ENCODE measurements at regions not wholly inside any gene's neighbourhood (a gene's known extent, or its start where the extent isn't known, plus 50 kb on each side); places are given as distances from the start of the nearest gene placed in this dataset.
"Not testable (repeated sequence)": the region's sequence is repeated elsewhere in the genome, so short reads cannot be mapped to it uniquely, and the experiment has no call there.

GRCh38 chr15:59764775-59765174 lies 75.7 kb upstream of the BNIP2 start:
- DNase-seq: no peak

- no peak for DNase-seq
Observed at GRCh38 chr15:59762558-59762957, 73.4 kb upstream of the BNIP2 start.

- DNase-seq: not testable (repeated sequence)
Observed at GRCh38 chr15:59760256-59760655, 71.1 kb upstream of the BNIP2 start.

GRCh38 chr15:59751552-59752413 lies 62.7 kb upstream of the BNIP2 start:
- DNase-seq: peak; percentile 31

GRCh38 chr15:59746777-59747176 lies 57.7 kb upstream of the BNIP2 start:
- DNase-seq: peak; percentile 8

- DNase-seq: peak; percentile 66
Observed at GRCh38 chr15:59741274-59741906, 52.3 kb upstream of the BNIP2 start.

- DNase-seq: no peak
Observed at GRCh38 chr15:59739557-59740186, 50.6 kb upstream of the BNIP2 start.
